ENCODE measurements at regions not wholly inside any gene's neighbourhood (a gene's known extent, or its start where the extent isn't known, plus 50 kb on each side); places are given as distances from the start of the nearest gene placed in this dataset.

- TF ChIP-seq SIN3A (IDR thresholded peaks at IDR 0.05; ENCODE audit: borderline replicate concordance, insufficient read depth, low read length) (no peak), TAF1 (IDR thresholded peaks at IDR 0.05; ENCODE audit: borderline replicate concordance, insufficient read depth, low read length) (no peak), FOXP2 (optimal IDR thresholded peaks at IDR 0.05; ENCODE audit: borderline replicate concordance, extremely low read depth, extremely low read length, insufficient read depth) (no peak), POLR2AphosphoS5 (IDR thresholded peaks at IDR 0.05; ENCODE audit: low read depth, low read length) (no peak)
- TF ChIP-seq, protein P1, sequence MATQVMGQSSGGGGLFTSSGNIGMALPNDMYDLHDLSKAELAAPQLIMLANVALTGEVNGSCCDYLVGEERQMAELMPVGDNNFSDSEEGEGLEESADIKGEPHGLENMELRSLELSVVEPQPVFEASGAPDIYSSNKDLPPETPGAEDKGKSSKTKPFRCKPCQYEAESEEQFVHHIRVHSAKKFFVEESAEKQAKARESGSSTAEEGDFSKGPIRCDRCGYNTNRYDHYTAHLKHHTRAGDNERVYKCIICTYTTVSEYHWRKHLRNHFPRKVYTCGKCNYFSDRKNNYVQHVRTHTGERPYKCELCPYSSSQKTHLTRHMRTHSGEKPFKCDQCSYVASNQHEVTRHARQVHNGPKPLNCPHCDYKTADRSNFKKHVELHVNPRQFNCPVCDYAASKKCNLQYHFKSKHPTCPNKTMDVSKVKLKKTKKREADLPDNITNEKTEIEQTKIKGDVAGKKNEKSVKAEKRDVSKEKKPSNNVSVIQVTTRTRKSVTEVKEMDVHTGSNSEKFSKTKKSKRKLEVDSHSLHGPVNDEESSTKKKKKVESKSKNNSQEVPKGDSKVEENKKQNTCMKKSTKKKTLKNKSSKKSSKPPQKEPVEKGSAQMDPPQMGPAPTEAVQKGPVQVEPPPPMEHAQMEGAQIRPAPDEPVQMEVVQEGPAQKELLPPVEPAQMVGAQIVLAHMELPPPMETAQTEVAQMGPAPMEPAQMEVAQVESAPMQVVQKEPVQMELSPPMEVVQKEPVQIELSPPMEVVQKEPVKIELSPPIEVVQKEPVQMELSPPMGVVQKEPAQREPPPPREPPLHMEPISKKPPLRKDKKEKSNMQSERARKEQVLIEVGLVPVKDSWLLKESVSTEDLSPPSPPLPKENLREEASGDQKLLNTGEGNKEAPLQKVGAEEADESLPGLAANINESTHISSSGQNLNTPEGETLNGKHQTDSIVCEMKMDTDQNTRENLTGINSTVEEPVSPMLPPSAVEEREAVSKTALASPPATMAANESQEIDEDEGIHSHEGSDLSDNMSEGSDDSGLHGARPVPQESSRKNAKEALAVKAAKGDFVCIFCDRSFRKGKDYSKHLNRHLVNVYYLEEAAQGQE (IDR thresholded peaks at IDR 0.05; ENCODE audit: insufficient read depth in 1 of 2, low read depth in 2 of 2, low read length in 2 of 2) = no peak
Measured at GRCh38 chr11:105201166-105201565, 61.6 kb upstream of the CARD18 start.

- TF ChIP-seq SIN3A (IDR thresholded peaks at IDR 0.05; ENCODE audit: borderline replicate concordance, insufficient read depth, low read length) (no peak), POLR2AphosphoS5 (IDR thresholded peaks at IDR 0.05; ENCODE audit: low read depth, low read length) (no peak)
- TF ChIP-seq, protein P1 (IDR thresholded peaks at IDR 0.05; ENCODE audit: insufficient read depth in 1 of 2, low read depth in 2 of 2, low read length in 2 of 2) = no peak
Measured at GRCh38 chr11:105197071-105197815, 57.7 kb upstream of the CARD18 start.

- TF ChIP-seq TAF1 (IDR thresholded peaks at IDR 0.05; ENCODE audit: borderline replicate concordance, insufficient read depth, low read length) (no peak), SIN3A (IDR thresholded peaks at IDR 0.05; ENCODE audit: borderline replicate concordance, insufficient read depth, low read length) (no peak), FOXP2 (optimal IDR thresholded peaks at IDR 0.05; ENCODE audit: borderline replicate concordance, extremely low read depth, extremely low read length, insufficient read depth) (no peak), POLR2AphosphoS5 (IDR thresholded peaks at IDR 0.05; ENCODE audit: low read depth, low read length) (no peak)
- TF ChIP-seq, protein P1 (IDR thresholded peaks at IDR 0.05; ENCODE audit: insufficient read depth in 1 of 2, low read depth in 2 of 2, low read length in 2 of 2) = no peak
Measured at GRCh38 chr11:105193260-105193659, 53.7 kb upstream of the CARD18 start.

DNA sequence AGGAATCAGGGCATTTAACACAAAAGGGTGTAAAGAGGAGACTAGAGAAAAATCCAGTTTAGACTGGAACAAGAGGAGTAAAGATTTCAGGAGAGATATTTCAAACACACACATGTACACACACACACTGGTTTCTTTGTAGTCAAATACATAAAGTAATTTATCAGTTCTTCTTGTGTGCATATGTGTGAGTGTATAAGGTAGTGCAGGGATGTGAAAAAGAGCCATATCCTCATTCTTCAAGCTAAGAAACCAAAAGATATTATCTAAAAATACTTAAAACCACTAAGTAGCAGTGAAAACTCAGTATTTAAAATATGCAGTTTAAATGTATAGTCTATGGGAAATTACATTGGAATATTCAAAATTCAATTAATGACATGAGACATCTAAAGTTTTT lies 52.5 kb upstream of the CARD18 start:
- TF ChIP-seq TAF1 (IDR thresholded peaks at IDR 0.05; ENCODE audit: borderline replicate concordance, insufficient read depth, low read length) (no peak), FOXP2 (optimal IDR thresholded peaks at IDR 0.05; ENCODE audit: borderline replicate concordance, extremely low read depth, extremely low read length, insufficient read depth) (no peak), POLR2AphosphoS5 (IDR thresholded peaks at IDR 0.05; ENCODE audit: low read depth, low read length) (no peak), SIN3A (IDR thresholded peaks at IDR 0.05; ENCODE audit: borderline replicate concordance, insufficient read depth, low read length) (no peak)
- TF ChIP-seq, protein P1 (IDR thresholded peaks at IDR 0.05; ENCODE audit: insufficient read depth in 1 of 2, low read depth in 2 of 2, low read length in 2 of 2) = no peak

Data from PFSK-1 (cell line).